ENCODE measurements at regions not wholly inside any gene's neighbourhood (a gene's known extent, or its start where the extent isn't known, plus 50 kb on each side); places are given as distances from the start of the nearest gene placed in this dataset.

- TF ChIP-seq EZH2 (IDR thresholded peaks at IDR 0.05; ENCODE audit: borderline replicate concordance, low read depth, low read length, poor library complexity, severe bottlenecking) (no peak), CTCF (conservative IDR thresholded peaks at IDR 0.05; ENCODE audit: low read depth, low read length) (peak; percentile 57)
Measured at GRCh38 chr7:142445019-142445686, 187.3 kb upstream of the PRSS58 start.
